LoVo (cell line): ENCODE measurements at regions not wholly inside any gene's neighbourhood (a gene's known extent, or its start where the extent isn't known, plus 50 kb on each side); places are given as distances from the start of the nearest gene placed in this dataset.

Experiments used
- DNase-seq: peaks from one replicate; pipeline ENCODE4 v3.0.0-alpha.2; 2016; ENCODE audit warnings: low spot score

- DNase-seq: no peak
Measured at GRCh38 chr14:98945611-98946570, 326.1 kb downstream of the BCL11B start.

GRCh38 chr14:98946940-98947339, 325.1 kb downstream of the BCL11B start:
- no peak for DNase-seq

GRCh38 chr14:98947911-98948595, 323.9 kb downstream of the BCL11B start:
- DNase-seq: no peak

- no peak for DNase-seq
Measured at GRCh38 chr14:98949051-98949450, 322.9 kb downstream of the BCL11B start.

GRCh38 chr14:98949481-98950135, 322.4 kb downstream of the BCL11B start:
- DNase-seq: no peak

- DNase-seq: no peak
Measured at GRCh38 chr14:98950353-98950895, 321.6 kb downstream of the BCL11B start.

GRCh38 chr14:98951031-98951430, 321.0 kb downstream of the BCL11B start:
- no peak for DNase-seq

GRCh38 chr14:98951521-98952152, 320.4 kb downstream of the BCL11B start:
- DNase-seq: no peak

GRCh38 chr14:98952593-98953350, 319.2 kb downstream of the BCL11B start:
- DNase-seq: peak; percentile 33

- DNase-seq: peak; percentile 51
Measured at GRCh38 chr14:98953551-98954348, 318.2 kb downstream of the BCL11B start.

GRCh38 chr14:98954349-98955000, 317.5 kb downstream of the BCL11B start:
- no peak for DNase-seq

- no peak for DNase-seq
Measured at GRCh38 chr14:98955036-98955740, 316.8 kb downstream of the BCL11B start.

GRCh38 chr14:98955741-98956070, 316.3 kb downstream of the BCL11B start:
- DNase-seq: no peak

GRCh38 chr14:98956181-98956580, 315.8 kb downstream of the BCL11B start:
- no peak for DNase-seq

- no peak for DNase-seq
Measured at GRCh38 chr14:98956661-98957060, 315.3 kb downstream of the BCL11B start.

- peak; percentile 11 for DNase-seq
Measured at GRCh38 chr14:98957211-98958047, 314.6 kb downstream of the BCL11B start.

GRCh38 chr14:98958048-98958631, 313.9 kb downstream of the BCL11B start:
- no peak for DNase-seq

GRCh38 chr14:98958632-98959031, 313.4 kb downstream of the BCL11B start:
- DNase-seq: no peak
